ENCODE measurements at regions not wholly inside any gene's neighbourhood (a gene's known extent, or its start where the extent isn't known, plus 50 kb on each side); places are given as distances from the start of the nearest gene placed in this dataset.
A peak's percentile ranks its signal among the peaks of the same experiment; 100 is the strongest.

GRCh38 chr3:177338697-177339219 is 141.5 kb upstream of the TBL1XR1 start (continued):
- TF ChIP-seq ZBTB37 (CRISPR knock-in tag; IDR thresholded peaks at IDR 0.05) (no peak), BRCA1 (CRISPR knock-in tag; IDR thresholded peaks at IDR 0.05) (no peak), HDAC2 (CRISPR knock-in tag; IDR thresholded peaks at IDR 0.05) (peak; percentile 78), SUZ12 (IDR thresholded peaks at IDR 0.05; ENCODE audit: low read depth, low read length) (no peak), SYNCRIP (IDR thresholded peaks at IDR 0.05; ENCODE audit: insufficient read depth, low read depth, low read length) (no peak), MAZ (IDR thresholded peaks at IDR 0.05; ENCODE audit: borderline replicate concordance, low read depth, low read length) (no peak), MAZ (CRISPR knock-in tag; IDR thresholded peaks at IDR 0.05; ENCODE audit: low read depth) (no peak), TOPORS (CRISPR knock-in tag; IDR thresholded peaks at IDR 0.05) (no peak), ZNF737 (CRISPR knock-in tag; IDR thresholded peaks at IDR 0.05; ENCODE audit: borderline replicate concordance) (no peak), GATAD2A (CRISPR knock-in tag; IDR thresholded peaks at IDR 0.05) (peak; percentile 95), ZNF773 (CRISPR knock-in tag; IDR thresholded peaks at IDR 0.05; ENCODE audit: borderline replicate concordance) (no peak), FOSL2 (CRISPR knock-in tag; IDR thresholded peaks at IDR 0.05) (peak; percentile 65), ZSCAN25 (CRISPR knock-in tag; IDR thresholded peaks at IDR 0.05) (no peak), PLSCR1 (CRISPR knock-in tag; IDR thresholded peaks at IDR 0.05; ENCODE audit: borderline replicate concordance) (no peak), MLXIP (CRISPR knock-in tag; IDR thresholded peaks at IDR 0.05; ENCODE audit: borderline replicate concordance) (no peak), ZNF652 (CRISPR knock-in tag; IDR thresholded peaks at IDR 0.05; ENCODE audit: borderline replicate concordance, low read depth) (no peak), RBFOX2 (IDR thresholded peaks at IDR 0.05; ENCODE audit: low read depth, low read length) (0 out of 2 replicates have a peak, but pooled peaks have one; percentile 13), DDIT3 (CRISPR knock-in tag; IDR thresholded peaks at IDR 0.05) (no peak), HOMEZ (CRISPR knock-in tag; IDR thresholded peaks at IDR 0.05; ENCODE audit: low read depth) (0 out of 2 replicates have a peak, but pooled peaks have one; percentile 44), ZFP41 (CRISPR knock-in tag; IDR thresholded peaks at IDR 0.05; ENCODE audit: borderline replicate concordance) (no peak), KDM5B (CRISPR knock-in tag; IDR thresholded peaks at IDR 0.05; ENCODE audit: borderline replicate concordance) (no peak), ZFAT (CRISPR knock-in tag; conservative IDR thresholded peaks at IDR 0.05) (no peak), HNF4A (CRISPR knock-in tag; IDR thresholded peaks at IDR 0.05) (peak; percentile 87), ZNF709 (CRISPR knock-in tag; IDR thresholded peaks at IDR 0.05) (no peak), SMYD3 (CRISPR knock-in tag; IDR thresholded peaks at IDR 0.05) (no peak)
